H1 (cell line): ENCODE measurements at regions not wholly inside any gene's neighbourhood (a gene's known extent, or its start where the extent isn't known, plus 50 kb on each side); places are given as distances from the start of the nearest gene placed in this dataset.

Experiments
- CTCF ChIA-PET: fragments of 300-600 bp; sonication (Branson Sonifier 250); formaldehyde crosslinking; loops from one replicate; lab custom pipeline; 2021; ENCODE audit not compliant: partially characterized antibody; lab: Charles Lee
- POLR2A ChIA-PET: fragments of 300-600 bp; sonication (Branson Sonifier 250); formaldehyde crosslinking; loops from one replicate; lab custom pipeline; 2021; ENCODE audit warnings: inconsistent platforms; ENCODE audit not compliant: partially characterized antibody; lab: Charles Lee
- DNase-seq, 2 experiments: peaks; one replicate each; pipeline versions ENCODE4 v3.0.0 to v3.0.0-alpha.2; 2010 to 2022; ENCODE audit warnings: low spot score in 2 of 2, low read depth in 1 of 2, mixed read lengths in 1 of 2
- FAIRE-seq: peaks from 2 replicates; lab custom pipeline; 2011; peaks lifted over from hg19 to GRCh38; lab: Jason Lieb, UNC
- H2AFZ ChIP-seq: 2 replicates; pipeline ENCODE4 v1.8.1; 2012; ENCODE audit warnings: low read length, inconsistent platforms
- H2AK5ac ChIP-seq: 2 replicates; pipeline ENCODE4 v1.6.1; 2013; ENCODE audit warnings: low read depth, low read length
- H2BK120ac ChIP-seq: replicated peaks from 2 replicates; pipeline ENCODE3; 2013; ENCODE audit warnings: low read depth, low read length, inconsistent platforms
- H2BK12ac ChIP-seq: 2 replicates; pipeline ENCODE4 v1.6.1; 2013; ENCODE audit warnings: low read depth, low read length
- H2BK15ac ChIP-seq: 2 replicates; pipeline ENCODE4 v1.6.1; 2013; ENCODE audit warnings: low read length
- H2BK20ac ChIP-seq: 2 replicates; pipeline ENCODE4 v1.6.1; 2013; ENCODE audit warnings: low read length
- H2BK5ac ChIP-seq: 2 replicates; pipeline ENCODE4 v1.6.1; 2013; ENCODE audit warnings: low read depth, low read length
- H3K14ac ChIP-seq: 2 replicates; pipeline ENCODE4 v1.6.1; 2013; ENCODE audit warnings: inconsistent platforms; ENCODE audit not compliant: insufficient read length
- H3K18ac ChIP-seq: 2 replicates; pipeline ENCODE4 v1.6.1; 2013; ENCODE audit warnings: low read length; ENCODE audit errors: extremely low read depth
- H3K23ac ChIP-seq: 2 replicates; pipeline ENCODE4 v1.6.1; 2013; ENCODE audit warnings: inconsistent platforms; ENCODE audit not compliant: insufficient read length
- H3K23me2 ChIP-seq: 2 replicates; pipeline ENCODE4 v1.6.1; 2013; ENCODE audit warnings: low read depth, low read length
- H3K27ac ChIP-seq: 2 replicates; pipeline ENCODE4 v1.6.1; 2011; ENCODE audit warnings: low read depth, low read length, inconsistent platforms
- H3K27me3 ChIP-seq, 4 experiments: replicated peaks in 1 of 4; 1 replicate in 1 of 4; 2 replicates in 3 of 4; pipeline versions ENCODE4 v1.6.1 to v1.8.1; 2011 to 2013; ENCODE audit warnings: low read length in 3 of 4, mild to moderate bottlenecking in 3 of 4, inconsistent platforms in 2 of 4, mixed read lengths in 2 of 4, moderate library complexity in 1 of 4; ENCODE audit not compliant: control insufficient read depth in 3 of 4, insufficient read depth in 3 of 4; ENCODE audit errors: extremely low read depth in 1 of 4
- H3K36me3 ChIP-seq, 4 experiments: 2 replicates each; pipeline versions ENCODE4 v1.6.1 to v1.8.1; 2011 to 2013; ENCODE audit warnings: mild to moderate bottlenecking in 4 of 4, low read length in 3 of 4, moderate library complexity in 2 of 4, control low read depth in 1 of 4, inconsistent platforms in 1 of 4; ENCODE audit not compliant: insufficient read depth in 4 of 4, control insufficient read depth in 2 of 4
- H3K4ac ChIP-seq: replicated peaks from 2 replicates; pipeline ENCODE3; 2013; ENCODE audit warnings: low read length, low read depth, mixed read lengths, inconsistent platforms; ENCODE audit not compliant: insufficient read length
- H3K4me1 ChIP-seq, 4 experiments: replicated peaks in 1 of 4; 1 replicate in 1 of 4; 2 replicates in 3 of 4; pipeline versions ENCODE4 v1.6.1 to v1.8.1; 2011 to 2013; ENCODE audit warnings: low read length in 3 of 4, inconsistent platforms in 2 of 4, mixed read lengths in 1 of 4; ENCODE audit not compliant: insufficient read depth in 4 of 4, control insufficient read depth in 3 of 4
- H3K4me2 ChIP-seq, 2 experiments: 2 replicates each; pipeline versions ENCODE4 v1.6.1 to v1.8.1; 2011 to 2013; ENCODE audit warnings: low read depth in 2 of 2, low read length in 2 of 2, control low read depth in 1 of 2, inconsistent platforms in 1 of 2, mild to moderate bottlenecking in 1 of 2; ENCODE audit not compliant: insufficient read depth in 1 of 2
- H3K4me3 ChIP-seq, 4 experiments: fragments of 200-600, 300-600 bp in 1 of 4; sonication (generic), shearing (Covaris generic), sonication (Bioruptor Twin) in 1 of 4; 2 replicates each; pipeline versions ENCODE4 v1.5.1 to v1.8.1; 2011 to 2016; ENCODE audit warnings: low read length in 4 of 4, low read depth in 3 of 4, control low read depth in 2 of 4, inconsistent platforms in 2 of 4, mild to moderate bottlenecking in 2 of 4, mixed read lengths in 1 of 4, moderate library complexity in 1 of 4; ENCODE audit not compliant: insufficient read depth in 2 of 4; ENCODE audit errors: extremely low read depth in 1 of 4
- H3K56ac ChIP-seq: replicated peaks from 2 replicates; pipeline ENCODE3; 2013; ENCODE audit warnings: low read depth, mild to moderate bottlenecking, mixed read lengths, low read length, inconsistent platforms; ENCODE audit not compliant: insufficient read length
- H3K79me1 ChIP-seq: 2 replicates; pipeline ENCODE4 v1.6.1; 2013; ENCODE audit warnings: low read depth, low read length, control low read depth
- H3K79me2 ChIP-seq, 2 experiments: 2 replicates each; pipeline versions ENCODE4 v1.6.1 to v1.8.1; 2012 to 2013; ENCODE audit warnings: low read length in 2 of 2, mild to moderate bottlenecking in 2 of 2, inconsistent platforms in 1 of 2; ENCODE audit not compliant: insufficient read depth in 2 of 2, control insufficient read depth in 1 of 2
- H3K9ac ChIP-seq, 4 experiments: replicated peaks in 1 of 4; 1 replicate in 1 of 4; 2 replicates in 3 of 4; pipeline versions ENCODE4 v1.6.1 to v1.8.1; 2011 to 2013; ENCODE audit warnings: low read depth in 3 of 4, low read length in 3 of 4, control low read depth in 2 of 4, mild to moderate bottlenecking in 2 of 4, moderate library complexity in 2 of 4, inconsistent platforms in 1 of 4; ENCODE audit errors: extremely low read depth in 1 of 4
- H3K9me3 ChIP-seq, 2 experiments: 2 replicates each; pipeline versions ENCODE4 v1.6.1 to v1.8.1; 2012 to 2013; ENCODE audit warnings: mild to moderate bottlenecking in 2 of 2, moderate library complexity in 2 of 2, control low read depth in 1 of 2, inconsistent platforms in 1 of 2, low read depth in 1 of 2, low read length in 1 of 2, mixed read lengths in 1 of 2; ENCODE audit not compliant: insufficient read depth in 2 of 2
- H4K20me1 ChIP-seq, 2 experiments: replicated peaks in 1 of 2; 2 replicates each; pipeline versions ENCODE3 to v1.8.1; 2011 to 2013; ENCODE audit warnings: inconsistent platforms in 2 of 2, low read length in 2 of 2, mild to moderate bottlenecking in 1 of 2; ENCODE audit not compliant: insufficient read depth in 2 of 2, control insufficient read depth in 1 of 2
- H4K5ac ChIP-seq: 2 replicates; pipeline ENCODE4 v1.6.1; 2013; ENCODE audit warnings: low read length, low read depth, mixed read lengths, inconsistent platforms; ENCODE audit not compliant: insufficient read length
- H4K8ac ChIP-seq: 2 replicates; pipeline ENCODE4 v1.8.0; 2013; ENCODE audit warnings: mild to moderate bottlenecking, moderate library complexity, low read length, inconsistent platforms; ENCODE audit not compliant: insufficient read depth; ENCODE audit errors: extremely low read depth
- H4K91ac ChIP-seq: replicated peaks from 2 replicates; pipeline ENCODE3; 2013; ENCODE audit warnings: low read length, mixed read lengths, inconsistent platforms; ENCODE audit not compliant: insufficient read length
- CHD1 ChIP-seq: IDR thresholded peaks from 2 replicates; pipeline ENCODE4 v1.6.1; 2012; ENCODE audit warnings: low read depth, low read length, improper control_type of control experiment
- E2F6 ChIP-seq: IDR thresholded peaks from 2 replicates; pipeline ENCODE4 v1.6.1; 2012; ENCODE audit warnings: inconsistent platforms
- GTF2F1 ChIP-seq: IDR thresholded peaks from 2 replicates; pipeline ENCODE4 v1.6.1; 2012; ENCODE audit warnings: low read depth, low read length, improper control_type of control experiment, borderline replicate concordance
- HDAC2 ChIP-seq, 2 experiments: fragments of 300-600 bp in 1 of 2; sonication (generic) in 1 of 2; IDR thresholded peaks; 2 replicates each; pipeline ENCODE4 v1.6.1; 2011 to 2012; ENCODE audit warnings: low read depth in 2 of 2, low read length in 2 of 2, mild to moderate bottlenecking in 2 of 2, moderate library complexity in 2 of 2, borderline replicate concordance in 1 of 2, inconsistent platforms in 1 of 2
- KDM4A ChIP-seq: IDR thresholded peaks from one replicate; pipeline ENCODE4 v1.7.1; 2012; ENCODE audit warnings: low read depth, mild to moderate bottlenecking, moderate library complexity, low read length, inconsistent platforms; ENCODE audit not compliant: severe bottlenecking
- MAX ChIP-seq: IDR thresholded peaks from 2 replicates; pipeline ENCODE4 v1.6.1; 2012; ENCODE audit warnings: inconsistent platforms
- NANOG ChIP-seq: IDR thresholded peaks from 2 replicates; pipeline ENCODE4 v1.6.1; 2011; ENCODE audit warnings: low read length, low read depth, mild to moderate bottlenecking, inconsistent platforms; ENCODE audit not compliant: insufficient read depth, poor library complexity, severe bottlenecking
- RFX5 ChIP-seq: IDR thresholded peaks from 2 replicates; pipeline ENCODE4 v1.6.1; 2011; ENCODE audit warnings: low read depth, low read length, improper control_type of control experiment, borderline replicate concordance
- SIN3A ChIP-seq, 2 experiments: IDR thresholded peaks in 1 of 2; conservative IDR thresholded peaks in 1 of 2; 2 replicates each; pipeline ENCODE4 v1.6.1; 2011 to 2012; ENCODE audit warnings: low read length in 2 of 2, improper control_type of control experiment in 1 of 2, low read depth in 1 of 2, mild to moderate bottlenecking in 1 of 2
- SRF ChIP-seq: IDR thresholded peaks from 2 replicates; pipeline ENCODE4 v1.6.1; 2011; ENCODE audit warnings: mild to moderate bottlenecking, low read depth, low read length, moderate library complexity
- ZNF274 ChIP-seq: IDR thresholded peaks from 2 replicates; pipeline ENCODE4 v1.7.0; 2012; ENCODE audit warnings: low read length, borderline replicate concordance; ENCODE audit errors: extremely low read depth
- WGBS, 2 experiments: shearing (Covaris generic) in 1 of 2; methylation state at CpG; one replicate each; pipeline versions ENCODE4 v1.1.6 to v1.1.7; 2013 to 2015; ENCODE audit warnings: low lambda C conversion rate in 2 of 2, mixed read lengths in 2 of 2, inconsistent platforms in 1 of 2, low coverage in 1 of 2, missing lambda C conversion rate in 1 of 2; ENCODE audit not compliant: insufficient replicate concordance in 2 of 2, insufficient coverage in 1 of 2, insufficient read length in 1 of 2; ENCODE audit errors: extremely low coverage in 1 of 2, missing lambda C conversion rate in 1 of 2; 5-methylcytosine and 5-hydroxymethylcytosine counted together

DNA sequence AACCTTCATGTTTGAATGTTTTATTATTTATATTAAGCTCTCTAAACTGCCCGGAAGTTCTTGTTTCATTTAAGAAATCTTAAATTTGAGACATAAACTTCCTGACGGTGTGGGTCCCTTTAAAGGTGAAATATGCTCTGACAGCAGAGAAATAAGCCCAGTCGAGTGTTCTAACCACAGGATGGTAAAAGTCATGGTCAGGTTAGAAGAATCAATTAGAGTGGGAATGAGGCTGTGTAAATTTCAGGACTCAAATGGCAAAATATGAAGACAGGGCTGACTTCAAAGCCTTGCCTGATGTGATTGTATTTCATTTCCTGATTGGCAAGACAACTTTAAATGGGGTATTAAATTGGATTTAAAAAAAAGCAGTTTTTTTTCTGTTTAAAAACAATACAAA, 432.9 kb upstream of the BRINP1 start:
- no peak overlapping the region for H2AK5ac ChIP-seq
- no peak overlapping the region for H2BK15ac ChIP-seq
- H3K27me3 ChIP-seq = no peaks in the 10 kb centered on the region; a peak in 1 of 7 replicates
- H2BK120ac ChIP-seq = no peak overlapping the region
- H3K36me3 ChIP-seq = no peaks in the 10 kb centered on the region
- H4K20me1 ChIP-seq = no peaks in the 10 kb centered on the region
- no peak overlapping the region for H3K14ac ChIP-seq
- CTCF ChIA-PET = interaction anchor here (0.6 kb wide), 2 partner anchors 85 to 293 kb away, joined by 3 to 4 read pairs; no protein-coding TSS in a partner anchor
- no peak overlapping the region for H3K56ac ChIP-seq
- POLR2A ChIA-PET = no interaction called here
- no peak for FAIRE-seq
- no peak overlapping the region for H3K4me2 ChIP-seq
- H3K4me1 ChIP-seq = no peaks in the 10 kb centered on the region
- H3K27ac ChIP-seq = no peak overlapping the region
- H2BK20ac ChIP-seq = no peak overlapping the region
- no peak for DNase-seq
- no peaks in the 10 kb centered on the region for H3K9me3 ChIP-seq
- H3K9ac ChIP-seq = no peak overlapping the region
- 94% methylated on average over 3 of the region's 3 CpGs; no CpG with 5 or more reads in 1 of the 2 experiments for WGBS, 2 experiments
- no peak overlapping the region for H3K4me3 ChIP-seq
- H4K8ac ChIP-seq = no peak overlapping the region
- TF ChIP-seq GTF2F1 (no peak), NANOG (no peak), RFX5 (no peak), ZNF274 (no peak), E2F6 (no peak), HDAC2 (IDR thresholded peaks at IDR 0.05; ENCODE audit: borderline replicate concordance in 1 of 2, low read depth in 2 of 2, low read length in 2 of 2) (no peak), MAX (no peak), CHD1 (no peak), SIN3A (conservative IDR thresholded peaks at IDR 0.05 in 1 of 2, IDR thresholded peaks at IDR 0.05 in 1 of 2; ENCODE audit: low read depth in 1 of 2, low read length in 2 of 2) (no peak), KDM4A (no peak), SRF (no peak)
- no peak overlapping the region for H3K23ac ChIP-seq
- H3K4ac ChIP-seq = no peak overlapping the region
- H3K79me2 ChIP-seq = no peaks in the 10 kb centered on the region
- no peak overlapping the region for H2BK12ac ChIP-seq
- H3K23me2 ChIP-seq = no peaks in the 10 kb centered on the region; the same call in 1 of the 2 replicates
- H4K5ac ChIP-seq = no peak overlapping the region
- no peak overlapping the region for H3K18ac ChIP-seq
- H2AFZ ChIP-seq = 0 out of 2 replicates have a peak overlapping the region, but pooled peaks have one; percentile 89
- no peak overlapping the region for H4K91ac ChIP-seq
- H2BK5ac ChIP-seq = no peak overlapping the region
- H3K79me1 ChIP-seq = no peaks in the 10 kb centered on the region
